GM12891 (cell line): ENCODE measurements at regions not wholly inside any gene's neighbourhood (a gene's known extent, or its start where the extent isn't known, plus 50 kb on each side); places are given as distances from the start of the nearest gene placed in this dataset.

Source experiments
- POLR2AphosphoS5 ChIP-seq: IDR thresholded peaks from 2 replicates; pipeline ENCODE4 v1.6.1; 2011; ENCODE audit warnings: low read depth, low read length, control low read depth
- TAF1 ChIP-seq: IDR thresholded peaks from 2 replicates; pipeline ENCODE4 v1.6.1; 2011; ENCODE audit warnings: low read depth, low read length, control low read depth

DNA sequence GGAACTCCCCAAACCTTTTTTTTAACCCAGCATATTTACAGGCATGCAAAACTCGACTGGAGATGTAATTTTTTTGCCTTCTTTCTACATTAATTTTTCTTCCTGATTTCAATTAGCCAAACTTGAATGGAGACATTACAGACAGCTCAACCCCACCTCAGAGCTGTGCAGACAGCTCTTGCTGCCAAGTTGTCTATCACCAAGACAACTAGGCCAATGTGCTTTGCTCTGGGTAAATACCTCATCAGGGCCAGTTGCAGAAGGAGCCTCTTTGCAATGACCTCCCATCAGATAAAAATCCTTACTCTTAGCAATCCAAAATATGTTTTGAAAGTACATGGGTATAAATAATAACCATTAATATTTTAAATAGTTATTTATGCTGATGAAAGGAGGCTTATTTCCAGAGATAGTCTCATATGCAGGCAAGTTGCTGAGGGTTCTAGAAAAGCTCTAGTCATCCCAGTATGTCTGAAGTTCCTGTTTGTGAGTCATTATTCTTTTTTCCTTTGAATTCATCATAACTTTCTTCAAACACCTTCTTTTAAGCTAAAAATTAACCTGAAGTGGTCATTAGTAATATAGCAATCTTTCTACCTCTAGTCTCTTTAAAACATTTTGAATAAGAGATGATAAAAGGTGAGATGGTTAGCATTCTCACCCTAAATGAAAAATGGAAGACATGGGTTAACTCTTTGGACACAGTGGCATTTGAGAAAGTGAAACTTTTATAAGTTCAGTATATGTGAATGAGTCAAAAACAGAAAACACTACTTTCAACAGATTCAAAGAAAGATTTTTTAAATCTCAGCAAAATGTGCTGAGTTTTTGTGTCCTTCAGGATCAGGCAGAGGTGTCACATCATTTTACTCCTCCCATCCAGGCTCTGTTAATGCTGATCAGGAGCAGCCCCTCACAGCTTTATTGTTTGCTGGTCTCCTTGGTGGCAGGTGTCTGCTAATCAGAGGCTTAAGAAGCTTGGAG is 475.5 kb upstream of the FGF16 start:
- TF ChIP-seq POLR2AphosphoS5 (peak; percentile 72; the same call in 1 of the 2 replicates), TAF1 (no peak)
